Activated CD4-positive, alpha-beta T cell treated with anti-CD3 and anti-CD28 coated beads for 36 hours (primary cell): ENCODE measurements at regions not wholly inside any gene's neighbourhood (a gene's known extent, or its start where the extent isn't known, plus 50 kb on each side); places are given as distances from the start of the nearest gene placed in this dataset.

Experiments used
- ATAC-seq: fragments of 200-7000 bp; cut with Tn5 transposase; one replicate; pipeline ENCODE4 v1.10.0; 2021; ENCODE audit warnings: mild to moderate bottlenecking, moderate library complexity
- CTCF ChIA-PET: fragments of 350-600 bp; sonication (Branson Sonifier 250); formaldehyde crosslinking; loops from one replicate; lab custom pipeline; 2021; ENCODE audit warnings: antibody characterized with exemption; lab: Charles Lee
- POLR2A ChIA-PET: fragments of 350-600 bp; sonication (Branson Sonifier 250); formaldehyde crosslinking; loops from one replicate; lab custom pipeline; 2021; ENCODE audit warnings: antibody characterized with exemption, inconsistent platforms; lab: Charles Lee
- DNase-seq: peaks from one replicate; pipeline ENCODE4 v3.0.0-alpha.2; 2020
- H3K27ac Mint-ChIP-seq: one replicate; pipeline ENCODE4 v1.8.0; 2021; ENCODE audit warnings: mixed read lengths
- H3K27me3 Mint-ChIP-seq: one replicate; pipeline ENCODE4 v1.8.0; 2021; ENCODE audit warnings: mixed read lengths
- H3K36me3 Mint-ChIP-seq: one replicate; pipeline ENCODE4 v1.8.0; 2021; ENCODE audit warnings: low read depth, mixed read lengths
- H3K4me1 Mint-ChIP-seq: one replicate; pipeline ENCODE4 v1.8.0; 2021; ENCODE audit warnings: mixed read lengths
- H3K4me3 Mint-ChIP-seq: one replicate; pipeline ENCODE4 v1.8.0; 2021; ENCODE audit warnings: mild to moderate bottlenecking, moderate library complexity, mixed read lengths
- H3K9me3 Mint-ChIP-seq: one replicate; pipeline ENCODE4 v1.8.0; 2021; ENCODE audit warnings: low read depth, mixed read lengths
- intact Hi-C, 2 experiments: fragments of 100-400 bp; cut with DNase I in 1 of 2; cut with micrococcal nuclease in 1 of 2; formaldehyde crosslinking; loops; one replicate each; pipeline versions ENCODE4 v1.14.2 to v1.15.1; 2022 to 2024; cut with DNase I, micrococcal nuclease

DNA sequence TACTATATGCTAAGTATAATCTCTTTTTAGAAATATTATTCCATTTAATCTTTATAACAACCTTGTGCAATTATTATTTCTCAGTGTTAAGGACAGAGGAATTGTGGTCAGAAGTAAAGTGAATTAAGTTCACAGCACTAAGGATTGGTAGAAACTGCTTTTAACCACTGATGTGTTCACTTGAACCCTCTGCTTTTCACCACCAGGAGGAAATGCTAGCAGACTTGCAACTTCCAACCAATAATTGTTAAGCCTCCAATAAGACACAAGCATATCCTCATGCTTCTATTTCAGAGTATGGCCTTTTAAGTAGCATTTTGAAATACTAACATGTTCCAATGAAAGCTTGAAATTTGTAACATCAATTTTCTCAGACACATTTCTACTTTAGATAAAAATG lies 527.4 kb downstream of the SI start:
- intact Hi-C loops = no loop called here
- ChIA-PET POLR2A (no interaction called here), CTCF (no interaction called here)
- H3K27me3 Mint-ChIP-seq = no peaks in the 10 kb centered on the region
- H3K4me1 Mint-ChIP-seq = no peaks in the 10 kb centered on the region
- no peaks in the 10 kb centered on the region for H3K36me3 Mint-ChIP-seq
- DNase-seq (no peak), ATAC-seq (no peak)
- peaks cover 8% of the 10 kb centered on the region for H3K9me3 Mint-ChIP-seq
- no peak overlapping the region for H3K27ac Mint-ChIP-seq
- no peak overlapping the region for H3K4me3 Mint-ChIP-seq

DNA sequence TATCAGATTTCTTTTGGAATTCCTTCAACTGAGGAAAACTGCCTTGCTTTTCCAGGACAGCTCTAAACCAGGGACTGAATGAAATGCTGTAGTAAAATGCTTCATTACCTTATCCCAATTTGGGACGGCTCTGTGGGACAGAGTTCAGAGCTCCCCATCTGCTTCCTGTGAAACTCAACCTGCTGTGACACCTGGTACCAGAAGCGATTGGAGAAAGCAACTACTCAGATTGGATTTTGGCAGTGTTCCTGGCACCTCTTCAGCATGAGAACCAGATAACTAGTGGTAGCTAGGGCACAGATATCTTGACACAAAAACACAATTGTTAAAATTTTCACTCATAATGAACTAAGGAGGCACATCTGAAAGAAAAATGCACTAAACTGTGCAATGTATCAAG lies 539.1 kb downstream of the SI start:
- CTCF ChIA-PET = no interaction called here
- H3K27me3 Mint-ChIP-seq = no peaks in the 10 kb centered on the region
- POLR2A ChIA-PET = no interaction called here
- peaks cover 7% of the 10 kb centered on the region for H3K9me3 Mint-ChIP-seq
- H3K36me3 Mint-ChIP-seq = no peaks in the 10 kb centered on the region
- ATAC-seq (no peak), DNase-seq (no peak)
- H3K27ac Mint-ChIP-seq = no peak overlapping the region
- H3K4me3 Mint-ChIP-seq = no peak overlapping the region
- H3K4me1 Mint-ChIP-seq = no peaks in the 10 kb centered on the region
- intact Hi-C loops = no loop called here

DNA sequence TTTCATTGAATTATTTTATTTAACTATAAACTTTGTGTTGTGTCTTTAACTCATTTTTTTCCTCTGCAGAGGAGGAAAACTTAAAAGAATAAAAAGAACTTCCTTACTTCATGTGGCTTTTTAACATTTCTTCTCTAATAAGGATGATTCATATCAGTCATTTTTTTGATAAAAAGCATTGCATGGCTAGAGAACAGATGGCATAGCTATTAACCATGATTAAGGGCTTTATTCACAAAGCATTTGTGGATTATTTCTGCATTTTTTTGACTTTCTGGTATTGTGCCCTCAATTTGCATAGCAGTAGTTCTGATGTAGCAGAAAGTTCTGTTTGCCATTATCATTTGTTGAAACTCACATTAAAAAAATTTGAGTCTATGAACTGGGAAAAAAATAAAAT lies 540.8 kb downstream of the SI start:
- ATAC-seq (no peak), DNase-seq (no peak)
- Mint-ChIP-seq H3K9me3 (peaks cover 4% of the 10 kb centered on the region), H3K27me3 (no peaks in the 10 kb centered on the region), H3K4me3 (no peak overlapping the region), H3K27ac (no peak overlapping the region), H3K36me3 (no peaks in the 10 kb centered on the region), H3K4me1 (no peaks in the 10 kb centered on the region)
- POLR2A ChIA-PET = no interaction called here
- intact Hi-C loops = no loop called here
- CTCF ChIA-PET = no interaction called here

DNA sequence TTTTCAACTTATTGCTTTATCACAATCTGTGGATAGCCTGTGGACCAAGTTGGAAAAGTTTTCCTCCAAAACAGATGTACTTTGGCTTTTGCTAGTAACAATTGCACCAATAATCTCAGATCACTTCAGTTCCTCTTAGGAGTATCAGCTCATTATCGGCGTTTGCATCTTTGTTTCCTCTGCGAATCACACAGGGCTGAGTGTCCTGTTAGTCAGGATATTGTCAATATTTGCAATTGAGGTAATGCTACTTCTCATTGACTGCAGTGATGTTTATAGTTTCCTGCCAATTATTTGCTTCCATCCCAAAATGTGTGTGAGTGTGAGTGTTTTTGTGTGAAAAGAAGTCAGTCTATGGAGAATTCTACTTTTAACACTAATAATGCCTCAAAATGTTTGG lies 545.0 kb downstream of the SI start:
- H3K27ac Mint-ChIP-seq = no peak overlapping the region
- CTCF ChIA-PET = no interaction called here
- peaks cover 6% of the 10 kb centered on the region for H3K9me3 Mint-ChIP-seq
- H3K36me3 Mint-ChIP-seq = no peaks in the 10 kb centered on the region
- POLR2A ChIA-PET = no interaction called here
- intact Hi-C loops = no loop called here
- DNase-seq = no peak
- H3K27me3 Mint-ChIP-seq = no peaks in the 10 kb centered on the region
- no peak overlapping the region for H3K4me3 Mint-ChIP-seq
- H3K4me1 Mint-ChIP-seq = no peaks in the 10 kb centered on the region
- ATAC-seq = no peak

DNA sequence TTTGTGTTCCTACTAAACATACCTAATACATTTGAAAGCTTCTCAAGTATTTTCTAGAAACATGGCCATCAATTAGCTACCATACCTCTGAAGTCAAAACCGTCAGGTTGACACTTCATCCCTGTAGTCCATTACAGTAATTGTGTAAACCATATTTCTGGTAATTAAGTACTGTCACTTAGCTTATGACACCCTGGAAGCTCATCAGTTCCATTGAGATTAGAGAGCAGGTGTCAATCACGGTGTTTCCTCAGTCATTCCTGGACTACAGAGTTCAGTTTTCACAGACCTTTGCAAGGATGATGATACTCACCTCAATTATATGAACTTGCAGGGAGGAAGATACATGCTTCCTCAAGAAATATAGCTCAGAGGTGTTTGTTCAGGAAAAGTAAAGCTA lies 552.0 kb downstream of the SI start:
- peaks cover 13% of the 10 kb centered on the region for H3K9me3 Mint-ChIP-seq
- ATAC-seq (no peak), DNase-seq (no peak)
- no peak overlapping the region for H3K4me3 Mint-ChIP-seq
- no peaks in the 10 kb centered on the region for H3K4me1 Mint-ChIP-seq
- no peaks in the 10 kb centered on the region for H3K36me3 Mint-ChIP-seq
- CTCF ChIA-PET = no interaction called here
- no peaks in the 10 kb centered on the region for H3K27me3 Mint-ChIP-seq
- intact Hi-C loops = no loop called here
- no peak overlapping the region for H3K27ac Mint-ChIP-seq
- POLR2A ChIA-PET = no interaction called here

DNA sequence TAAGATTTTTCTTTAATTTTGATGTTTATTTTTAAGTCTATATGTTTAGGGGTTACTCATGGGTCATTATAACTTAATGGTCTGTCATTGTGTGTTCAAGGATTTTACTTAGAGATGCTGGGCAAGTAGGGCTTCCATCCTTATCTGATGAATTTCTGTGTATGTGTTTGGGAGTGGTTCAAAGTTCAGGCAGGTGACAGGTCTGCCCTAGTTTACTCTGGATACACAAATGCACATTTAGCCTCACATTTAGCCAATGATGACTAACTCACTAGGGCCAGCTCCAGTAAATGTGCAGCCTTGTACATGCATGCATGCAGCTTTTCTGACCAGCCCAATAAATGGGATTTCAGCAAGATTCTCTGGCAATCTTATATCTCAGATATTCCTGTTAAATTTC lies 554.1 kb downstream of the SI start:
- intact Hi-C loops = no loop called here
- H3K4me3 Mint-ChIP-seq = no peak overlapping the region
- H3K27ac Mint-ChIP-seq = no peak overlapping the region
- H3K36me3 Mint-ChIP-seq = no peaks in the 10 kb centered on the region
- H3K9me3 Mint-ChIP-seq = peaks cover 11% of the 10 kb centered on the region
- ATAC-seq (no peak), DNase-seq (no peak)
- H3K27me3 Mint-ChIP-seq = no peaks in the 10 kb centered on the region
- CTCF ChIA-PET = no interaction called here
- POLR2A ChIA-PET = no interaction called here
- no peaks in the 10 kb centered on the region for H3K4me1 Mint-ChIP-seq

DNA sequence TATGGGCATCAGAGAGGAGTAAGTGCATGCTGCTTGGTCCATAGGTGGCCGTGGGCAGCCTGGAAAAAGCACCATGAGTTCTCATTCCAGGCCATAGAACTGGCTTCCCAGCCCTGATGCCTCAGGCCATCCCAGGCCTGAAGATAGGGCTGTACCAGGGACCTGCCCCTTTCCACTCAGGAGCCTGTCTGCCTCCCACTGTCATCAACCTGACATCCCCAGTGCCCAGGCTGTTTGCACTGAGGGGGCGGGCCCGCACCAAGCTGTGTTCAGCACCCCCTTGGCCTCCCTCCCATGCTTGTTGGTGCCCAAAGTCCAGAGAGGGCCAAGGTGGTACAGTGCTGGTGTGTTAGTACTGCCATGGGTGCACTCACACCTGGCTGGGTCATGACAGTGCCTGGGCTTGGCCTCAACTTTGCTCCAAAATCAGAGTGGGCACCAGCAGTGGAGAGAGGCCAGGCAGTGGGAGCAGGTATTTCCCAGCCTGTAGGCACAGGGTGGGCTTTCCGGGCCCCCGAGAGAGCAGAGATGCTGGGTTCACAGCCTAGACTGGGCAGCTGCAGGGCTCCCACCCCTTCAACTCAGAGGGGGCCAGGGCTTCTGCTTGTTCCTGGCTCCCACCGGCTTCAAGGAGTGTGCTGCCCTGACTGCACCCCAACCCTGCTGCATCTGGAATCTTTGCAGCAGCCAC lies 556.1 kb downstream of the SI start:
- Mint-ChIP-seq H3K36me3 (no peaks in the 10 kb centered on the region), H3K27me3 (no peaks in the 10 kb centered on the region), H3K9me3 (peaks cover 10% of the 10 kb centered on the region), H3K4me3 (no peak overlapping the region), H3K27ac (no peak overlapping the region), H3K4me1 (no peaks in the 10 kb centered on the region)
- no peak for ATAC-seq
- intact Hi-C loops = no loop called here
- no peak for DNase-seq
- ChIA-PET POLR2A (no interaction called here), CTCF (no interaction called here)

DNA sequence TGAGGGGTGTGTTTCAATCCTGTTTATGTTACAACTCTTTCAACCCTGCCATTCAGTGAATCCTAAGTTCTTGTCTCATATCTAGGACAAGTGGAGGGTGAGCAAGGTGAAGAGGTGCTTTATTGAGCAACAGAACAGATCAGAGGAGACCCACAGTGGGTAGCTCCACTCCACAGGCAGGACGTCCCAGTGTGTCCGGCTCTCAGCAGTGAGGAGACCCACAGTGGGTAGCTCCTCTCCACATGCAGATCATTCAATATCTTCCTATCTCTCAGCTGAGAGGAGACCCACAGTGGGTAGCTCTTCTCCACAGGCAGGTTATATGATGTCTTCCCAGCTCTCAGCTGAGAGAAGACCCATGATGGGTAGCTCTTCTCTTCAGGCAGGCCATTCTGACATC lies 556.7 kb downstream of the SI start:
- Mint-ChIP-seq H3K4me1 (no peaks in the 10 kb centered on the region), H3K27ac (no peak overlapping the region), H3K27me3 (no peaks in the 10 kb centered on the region), H3K36me3 (no peaks in the 10 kb centered on the region), H3K4me3 (no peak overlapping the region), H3K9me3 (peaks cover 10% of the 10 kb centered on the region)
- no peak for ATAC-seq
- intact Hi-C loops = no loop called here
- DNase-seq = no peak
- ChIA-PET POLR2A (no interaction called here), CTCF (no interaction called here)

DNA sequence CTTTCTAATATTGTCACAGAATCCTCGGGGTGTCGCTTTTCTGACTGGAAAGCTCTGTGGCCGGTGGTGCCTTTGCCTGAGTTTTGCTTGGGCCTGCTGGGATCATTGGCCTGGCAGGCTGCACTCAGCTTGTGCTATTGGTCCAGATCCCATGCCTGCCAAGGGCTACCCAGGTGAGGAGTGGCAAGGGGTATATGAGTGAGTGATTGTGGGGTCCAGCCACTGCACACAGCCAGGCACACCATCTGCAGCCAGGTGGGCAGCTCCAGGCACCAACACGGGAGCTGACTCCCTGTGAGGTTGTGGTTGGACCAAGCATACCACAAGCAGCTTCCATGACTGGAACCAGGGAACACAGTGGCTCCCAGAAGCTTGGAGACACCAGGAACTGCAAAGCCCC lies 557.2 kb downstream of the SI start:
- Mint-ChIP-seq H3K27me3 (no peaks in the 10 kb centered on the region), H3K4me1 (no peaks in the 10 kb centered on the region), H3K4me3 (no peak overlapping the region), H3K27ac (no peak overlapping the region), H3K9me3 (peaks cover 12% of the 10 kb centered on the region), H3K36me3 (no peaks in the 10 kb centered on the region)
- ATAC-seq (no peak), DNase-seq (no peak)
- ChIA-PET POLR2A (no interaction called here), CTCF (interaction anchor here (0.7 kb wide), 1 partner anchor 108 kb away, joined by 3 read pairs; no protein-coding TSS in a partner anchor)
- intact Hi-C loops = no loop called here

DNA sequence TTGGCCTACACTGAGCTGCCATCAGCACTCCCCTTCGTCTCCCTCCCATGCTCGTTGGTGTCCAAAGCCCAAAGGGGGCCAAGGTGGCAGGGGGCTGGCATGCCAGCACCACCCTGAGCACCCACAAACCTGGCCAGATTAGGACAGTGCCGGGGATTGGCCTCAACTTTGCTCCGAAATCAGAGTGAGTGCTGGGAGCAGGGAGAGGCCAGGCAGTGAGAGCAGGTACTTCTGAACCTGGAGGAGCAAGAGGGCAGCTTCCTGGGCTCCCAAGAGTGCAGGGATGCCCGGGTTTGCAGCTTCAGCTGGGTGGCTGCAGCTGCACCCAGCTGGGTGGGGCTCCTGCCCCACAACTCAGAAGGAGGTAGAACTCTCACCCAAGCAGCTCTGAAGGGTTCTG lies 563.0 kb downstream of the SI start:
- ATAC-seq = no peak
- ChIA-PET CTCF (no interaction called here), POLR2A (no interaction called here)
- no peak overlapping the region for H3K4me3 Mint-ChIP-seq
- peaks cover 5% of the 10 kb centered on the region for H3K9me3 Mint-ChIP-seq
- no peak for DNase-seq
- intact Hi-C loops = no loop called here
- no peaks in the 10 kb centered on the region for H3K27me3 Mint-ChIP-seq
- H3K36me3 Mint-ChIP-seq = no peaks in the 10 kb centered on the region
- H3K4me1 Mint-ChIP-seq = no peaks in the 10 kb centered on the region
- H3K27ac Mint-ChIP-seq = no peak overlapping the region

DNA sequence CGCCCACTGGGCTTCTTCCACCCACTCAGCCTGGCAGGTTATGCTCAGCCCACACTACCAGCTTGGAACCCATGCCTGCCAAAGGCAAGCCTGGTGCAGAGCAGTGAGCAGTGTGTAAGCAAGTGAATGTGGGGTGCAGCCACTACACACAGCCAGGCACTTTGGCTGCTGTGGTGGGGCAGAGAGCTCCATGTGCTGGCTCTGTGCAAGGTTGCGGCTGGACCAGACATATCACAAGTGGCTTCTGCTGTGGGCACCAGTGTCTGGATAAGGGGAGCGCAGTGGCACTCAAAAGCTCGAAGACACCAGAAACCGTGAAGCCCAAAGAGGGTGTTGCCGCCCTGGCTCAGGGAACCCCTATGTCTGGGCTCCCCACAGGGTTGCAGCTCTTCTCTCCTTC lies 563.7 kb downstream of the SI start:
- intact Hi-C loops = no loop called here
- no peaks in the 10 kb centered on the region for H3K27me3 Mint-ChIP-seq
- POLR2A ChIA-PET = no interaction called here
- H3K4me1 Mint-ChIP-seq = no peaks in the 10 kb centered on the region
- H3K36me3 Mint-ChIP-seq = no peaks in the 10 kb centered on the region
- no peak for DNase-seq
- ATAC-seq = no peak
- no peak overlapping the region for H3K27ac Mint-ChIP-seq
- no peak overlapping the region for H3K4me3 Mint-ChIP-seq
- CTCF ChIA-PET = no interaction called here
- peaks cover 5% of the 10 kb centered on the region for H3K9me3 Mint-ChIP-seq

DNA sequence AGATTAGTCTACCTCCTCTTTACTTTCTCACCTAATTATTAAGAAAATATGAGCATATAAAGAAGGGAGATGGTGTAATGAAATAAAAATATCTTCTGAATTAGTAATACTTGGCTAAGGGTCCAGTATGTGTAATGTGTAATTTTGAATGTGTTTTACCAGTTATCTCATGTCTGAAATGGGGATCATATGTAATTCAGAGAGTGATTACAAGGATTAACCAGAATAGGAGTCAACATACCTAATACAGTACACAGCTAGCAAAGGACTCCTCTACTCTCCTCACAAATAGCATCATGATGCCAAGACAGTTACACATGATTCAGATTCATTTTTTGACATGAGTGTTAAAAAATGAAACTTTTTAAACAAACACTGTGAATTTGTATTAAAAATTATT lies 570.4 kb downstream of the SI start:
- no peaks in the 10 kb centered on the region for H3K4me1 Mint-ChIP-seq
- no peak overlapping the region for H3K4me3 Mint-ChIP-seq
- DNase-seq (no peak), ATAC-seq (no peak)
- H3K27me3 Mint-ChIP-seq = no peaks in the 10 kb centered on the region
- intact Hi-C loops = no loop called here
- H3K27ac Mint-ChIP-seq = no peak overlapping the region
- no peaks in the 10 kb centered on the region for H3K36me3 Mint-ChIP-seq
- ChIA-PET CTCF (no interaction called here), POLR2A (no interaction called here)
- H3K9me3 Mint-ChIP-seq = peaks cover 4% of the 10 kb centered on the region

DNA sequence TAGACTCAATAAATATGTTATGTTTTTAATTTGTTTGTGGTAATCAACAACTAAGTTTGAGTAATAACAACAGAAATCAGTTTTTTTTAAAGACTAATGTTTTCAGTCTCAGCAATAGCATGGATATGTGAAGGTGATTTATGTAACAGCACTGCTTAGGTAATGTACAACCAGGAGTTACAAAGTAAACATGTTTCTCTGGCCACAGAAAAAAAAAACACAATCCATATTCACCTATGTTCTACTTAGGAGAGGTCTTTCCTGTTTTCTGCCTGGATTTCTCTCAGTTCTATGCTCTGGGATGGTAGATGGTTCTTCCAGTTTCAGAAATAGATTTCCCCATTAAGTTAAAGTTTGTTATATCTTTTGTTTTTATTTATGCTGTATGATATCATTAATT lies 579.4 kb downstream of the SI start:
- ChIA-PET POLR2A (no interaction called here), CTCF (no interaction called here)
- DNase-seq = no peak
- H3K27me3 Mint-ChIP-seq = no peaks in the 10 kb centered on the region
- no peak overlapping the region for H3K27ac Mint-ChIP-seq
- no peak for ATAC-seq
- no peaks in the 10 kb centered on the region for H3K36me3 Mint-ChIP-seq
- peaks cover 3% of the 10 kb centered on the region for H3K9me3 Mint-ChIP-seq
- H3K4me1 Mint-ChIP-seq = no peaks in the 10 kb centered on the region
- intact Hi-C loops = no loop called here
- H3K4me3 Mint-ChIP-seq = no peak overlapping the region
